ENCODE measurements at regions not wholly inside any gene's neighbourhood (a gene's known extent, or its start where the extent isn't known, plus 50 kb on each side); places are given as distances from the start of the nearest gene placed in this dataset.
A peak's percentile ranks its signal among the peaks of the same experiment; 100 is the strongest.
"Not testable (repeated sequence)": the region's sequence is repeated elsewhere in the genome, so short reads cannot be mapped to it uniquely, and the experiment has no call there.

- no peak for DNase-seq (ENCODE audit: low read depth)
Measured at GRCh38 chr1:238912148-238912547, 474.2 kb upstream of the CHRM3 start.

- not testable (repeated sequence) for DNase-seq (ENCODE audit: low read depth)
Measured at GRCh38 chr1:238902752-238903151, 483.6 kb upstream of the CHRM3 start.

- DNase-seq (ENCODE audit: low read depth) = no peak
Measured at GRCh38 chr1:238900334-238900865, 486.0 kb upstream of the CHRM3 start.

GRCh38 chr1:238898856-238899255, 487.5 kb upstream of the CHRM3 start:
- DNase-seq (ENCODE audit: low read depth) = no peak

GRCh38 chr1:238895911-238896310, 490.5 kb upstream of the CHRM3 start:
- no peak for DNase-seq (ENCODE audit: low read depth)

GRCh38 chr1:238892612-238893011, 493.8 kb upstream of the CHRM3 start:
- no peak for DNase-seq (ENCODE audit: low read depth)

GRCh38 chr1:238861342-238862066, 524.9 kb upstream of the CHRM3 start:
- no peak for DNase-seq (ENCODE audit: low read depth)

- DNase-seq (ENCODE audit: low read depth) = no peak
Measured at GRCh38 chr1:238833919-238834318, 552.4 kb upstream of the CHRM3 start.

- DNase-seq (ENCODE audit: low read depth) = no peak
Measured at GRCh38 chr1:238832106-238832505, 554.3 kb upstream of the CHRM3 start.

- no peak for DNase-seq (ENCODE audit: low read depth)
Measured at GRCh38 chr1:238830036-238830611, 556.2 kb upstream of the CHRM3 start.

- DNase-seq (ENCODE audit: low read depth) = no peak
Measured at GRCh38 chr1:238826891-238827290, 559.5 kb upstream of the CHRM3 start.

GRCh38 chr1:238823416-238823815, 563.0 kb upstream of the CHRM3 start:
- DNase-seq (ENCODE audit: low read depth) = no peak

GRCh38 chr1:238811211-238811879, 575.0 kb upstream of the CHRM3 start:
- peak; percentile 1 for DNase-seq (ENCODE audit: low read depth)

GRCh38 chr1:238790882-238791281, 595.5 kb upstream of the CHRM3 start:
- no peak for DNase-seq (ENCODE audit: low read depth)

- no peak for DNase-seq (ENCODE audit: low read depth)
Measured at GRCh38 chr1:238789916-238790667, 596.3 kb upstream of the CHRM3 start.

GRCh38 chr1:238787471-238787870, 598.9 kb upstream of the CHRM3 start:
- no peak for DNase-seq (ENCODE audit: low read depth)

GRCh38 chr1:238783633-238784032, 602.7 kb upstream of the CHRM3 start:
- no peak for DNase-seq (ENCODE audit: low read depth)

GRCh38 chr1:238779716-238780115, 606.7 kb upstream of the CHRM3 start:
- DNase-seq (ENCODE audit: low read depth) = no peak

- DNase-seq (ENCODE audit: low read depth) = no peak
Measured at GRCh38 chr1:238778113-238778512, 608.3 kb upstream of the CHRM3 start.

GRCh38 chr1:238777551-238777950, 608.8 kb upstream of the CHRM3 start:
- no peak for DNase-seq (ENCODE audit: low read depth)

GRCh38 chr1:238776126-238776525, 610.2 kb upstream of the CHRM3 start:
- DNase-seq (ENCODE audit: low read depth) = no peak

- DNase-seq (ENCODE audit: low read depth) = no peak
Measured at GRCh38 chr1:238772322-238772721, 614.0 kb upstream of the CHRM3 start.

Data from GM04504 (cell line).